ENCODE measurements at regions not wholly inside any gene's neighbourhood (a gene's known extent, or its start where the extent isn't known, plus 50 kb on each side); places are given as distances from the start of the nearest gene placed in this dataset.

DNA sequence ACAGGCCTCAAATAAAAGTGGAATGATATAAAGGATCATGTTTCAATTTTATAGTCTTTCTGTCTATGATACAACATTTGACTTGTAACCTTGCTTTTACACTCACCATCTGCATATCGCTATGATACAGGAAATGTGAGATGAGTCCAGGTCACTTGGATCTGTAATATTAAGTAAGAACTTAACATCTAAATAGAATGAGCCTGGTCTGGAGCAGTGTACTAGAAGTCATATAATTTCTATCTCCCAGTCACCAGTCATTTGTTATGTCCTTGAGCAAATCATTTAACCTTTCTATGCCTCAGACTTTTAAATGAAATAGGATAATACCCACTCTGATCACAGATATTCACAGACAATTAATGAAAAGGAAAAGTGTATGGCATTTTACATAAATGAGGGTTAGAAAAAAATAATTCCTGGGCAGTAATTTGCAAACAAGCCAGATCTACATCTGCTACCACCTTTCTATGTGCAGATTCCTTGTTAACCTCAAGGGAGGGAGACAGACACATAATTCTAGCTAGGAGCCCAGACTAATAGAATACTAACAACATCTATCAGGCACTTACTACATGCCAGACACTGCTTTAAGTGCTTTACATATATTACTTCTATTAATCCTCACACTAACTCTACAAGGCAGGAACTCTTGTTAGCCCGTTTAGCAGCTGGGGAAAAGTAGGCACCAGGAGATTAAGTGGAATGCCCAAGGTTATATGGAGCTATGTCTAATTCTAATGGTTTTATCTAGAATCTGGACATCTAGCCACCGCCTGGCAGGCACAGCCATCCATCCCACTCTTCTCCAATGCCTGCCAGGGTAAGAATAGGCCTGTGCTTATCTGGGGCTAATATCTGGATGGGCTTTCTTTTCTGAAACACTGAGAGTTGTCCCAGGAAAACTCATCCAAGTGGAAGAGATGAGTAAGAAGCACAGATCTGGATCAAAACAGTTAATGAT, 313.6 kb upstream of the CDH20 start:
- no peaks in the 10 kb centered on the region for H3K9me3 ChIP-seq
- DNase-seq (ENCODE audit: low spot score): no peak
- H3K27me3 ChIP-seq: no peaks in the 10 kb centered on the region
- H3K36me3 ChIP-seq: no peaks in the 10 kb centered on the region
- H3K4me3 ChIP-seq: no peak overlapping the region
- H3K4me1 ChIP-seq: no peaks in the 10 kb centered on the region
- no peak overlapping the region for H3K27ac ChIP-seq
- no peak for TF ChIP-seq CTCF (IDR thresholded peaks at IDR 0.05)

DNA sequence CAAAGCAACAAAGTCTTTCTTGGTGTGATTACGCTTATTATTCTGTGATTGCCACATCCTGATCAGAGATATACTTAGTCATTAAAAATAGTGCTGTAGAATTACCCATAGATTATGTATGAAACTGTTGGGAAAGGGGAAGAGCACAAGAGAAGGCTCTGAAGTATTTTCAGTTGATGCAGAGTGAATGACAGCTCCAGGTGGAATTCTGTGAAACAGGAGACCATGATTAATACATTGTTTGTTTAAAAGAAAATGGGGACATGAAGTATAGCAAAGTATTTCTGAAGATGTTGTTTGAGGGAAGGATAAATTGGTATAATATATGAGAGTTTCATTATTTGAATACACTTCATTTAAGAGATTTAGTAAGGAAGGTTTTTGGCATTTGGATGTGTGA, 307.6 kb upstream of the CDH20 start:
- H3K27me3 ChIP-seq: no peaks in the 10 kb centered on the region
- H3K27ac ChIP-seq: no peak overlapping the region
- no peaks in the 10 kb centered on the region for H3K36me3 ChIP-seq
- H3K4me1 ChIP-seq: no peaks in the 10 kb centered on the region
- DNase-seq (ENCODE audit: low spot score): no peak
- no peak overlapping the region for H3K4me3 ChIP-seq
- H3K9me3 ChIP-seq: no peaks in the 10 kb centered on the region
- no peak for TF ChIP-seq CTCF (IDR thresholded peaks at IDR 0.05)

DNA sequence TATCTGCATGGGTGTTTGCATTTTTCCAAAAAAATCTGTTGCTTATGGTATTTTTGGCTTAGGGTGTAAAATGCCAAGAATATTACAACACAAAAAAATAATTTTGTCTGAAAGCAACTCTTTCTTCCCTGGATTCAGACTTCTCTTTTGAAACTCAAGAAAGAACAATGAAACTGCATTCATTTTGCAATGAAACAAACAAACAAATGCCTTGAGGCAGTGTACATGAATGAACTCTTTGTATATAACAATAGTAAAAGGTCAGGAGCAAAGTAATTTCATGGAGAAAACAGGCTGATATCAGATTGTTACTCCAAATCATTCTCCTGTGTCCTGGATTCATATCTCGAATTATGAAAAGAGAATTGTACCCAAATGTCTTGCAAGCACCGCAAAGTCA, 301.6 kb upstream of the CDH20 start:
- no peak for TF ChIP-seq CTCF (IDR thresholded peaks at IDR 0.05)
- Histone ChIP-seq H3K9me3 (no peaks in the 10 kb centered on the region), H3K27ac (no peak overlapping the region), H3K4me3 (no peak overlapping the region), H3K27me3 (no peaks in the 10 kb centered on the region), H3K36me3 (no peaks in the 10 kb centered on the region), H3K4me1 (no peaks in the 10 kb centered on the region)
- no peak for DNase-seq (ENCODE audit: low spot score)

- Histone ChIP-seq H3K4me1 (no peaks in the 10 kb centered on the region), H3K27me3 (no peaks in the 10 kb centered on the region), H3K9me3 (no peaks in the 10 kb centered on the region), H3K27ac (no peak overlapping the region), H3K4me3 (no peak overlapping the region), H3K36me3 (no peaks in the 10 kb centered on the region)
- DNase-seq (ENCODE audit: low spot score): no peak
- TF ChIP-seq CTCF (IDR thresholded peaks at IDR 0.05): no peak
Observed at GRCh38 chr18:61034580-61034979, 298.6 kb upstream of the CDH20 start.

DNA sequence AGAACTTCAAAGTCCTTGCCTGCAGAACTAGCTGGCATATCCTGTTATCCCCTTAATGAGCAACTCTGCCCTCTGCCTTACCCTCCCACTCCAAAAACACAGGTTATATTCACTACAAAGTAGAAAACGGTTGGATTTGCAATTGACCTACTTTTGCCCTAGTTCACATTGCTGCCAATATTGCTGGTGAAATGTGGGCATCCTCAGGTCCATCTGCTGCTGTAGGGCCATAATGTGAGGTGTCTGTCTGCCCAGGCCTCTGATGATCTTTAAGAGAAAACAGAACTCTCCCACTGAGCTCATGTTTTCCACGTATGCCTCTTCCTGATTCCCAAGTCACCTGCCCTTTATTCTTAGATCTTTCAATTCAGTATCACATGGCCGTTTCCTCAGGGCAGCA, 294.0 kb upstream of the CDH20 start:
- H3K27ac ChIP-seq: no peak overlapping the region
- H3K4me3 ChIP-seq: no peak overlapping the region
- DNase-seq (ENCODE audit: low spot score): no peak
- TF ChIP-seq CTCF (IDR thresholded peaks at IDR 0.05): no peak
- no peaks in the 10 kb centered on the region for H3K9me3 ChIP-seq
- no peaks in the 10 kb centered on the region for H3K27me3 ChIP-seq
- H3K4me1 ChIP-seq: no peaks in the 10 kb centered on the region
- no peaks in the 10 kb centered on the region for H3K36me3 ChIP-seq

GRCh38 chr18:61047794-61048193, 285.4 kb upstream of the CDH20 start:
- Histone ChIP-seq H3K9me3 (no peaks in the 10 kb centered on the region), H3K4me1 (no peaks in the 10 kb centered on the region), H3K27me3 (no peaks in the 10 kb centered on the region), H3K27ac (no peak overlapping the region), H3K36me3 (no peaks in the 10 kb centered on the region), H3K4me3 (no peak overlapping the region)
- TF ChIP-seq CTCF (IDR thresholded peaks at IDR 0.05): no peak
- DNase-seq (ENCODE audit: low spot score): no peak
